ENCODE measurements at regions not wholly inside any gene's neighbourhood (a gene's known extent, or its start where the extent isn't known, plus 50 kb on each side); places are given as distances from the start of the nearest gene placed in this dataset.
"Not testable (repeated sequence)": the region's sequence is repeated elsewhere in the genome, so short reads cannot be mapped to it uniquely, and the experiment has no call there.

- Mint-ChIP-seq H3K27me3 (no peaks in the 10 kb centered on the region), H3K4me3 (no peak overlapping the region), H3K36me3 (ENCODE audit: low read depth) (no peaks in the 10 kb centered on the region), H3K27ac (no peak overlapping the region), H3K4me1 (no peaks in the 10 kb centered on the region), H3K9me3 (peaks cover 11% of the 10 kb centered on the region)
- no peak for TF ChIP-seq CTCF (IDR thresholded peaks at IDR 0.05)
- ATAC-seq (ENCODE audit: low read depth) (no peak), DNase-seq (no peak)
- intact Hi-C loops (cut with micrococcal nuclease) = no loop called here
- ChIA-PET CTCF (no interaction called here), POLR2A (no interaction called here)
Observed at GRCh38 chr6:82488403-82488802, 124.8 kb downstream of the TPBG start.

GRCh38 chr6:82492134-82492533 is 128.5 kb downstream of the TPBG start:
- POLR2A ChIA-PET = no interaction called here
- intact Hi-C loops (cut with micrococcal nuclease) = no loop called here
- no peaks in the 10 kb centered on the region for H3K27me3 Mint-ChIP-seq
- no peak overlapping the region for H3K4me3 Mint-ChIP-seq
- no peaks in the 10 kb centered on the region for H3K36me3 Mint-ChIP-seq (ENCODE audit: low read depth)
- TF ChIP-seq CTCF (IDR thresholded peaks at IDR 0.05) = no peak
- H3K27ac Mint-ChIP-seq = no peak overlapping the region
- no peak for DNase-seq
- no peak for ATAC-seq (ENCODE audit: low read depth)
- peaks cover 2% of the 10 kb centered on the region for H3K9me3 Mint-ChIP-seq
- H3K4me1 Mint-ChIP-seq = no peaks in the 10 kb centered on the region
- CTCF ChIA-PET = no interaction called here

- Mint-ChIP-seq H3K9me3 (peaks cover 2% of the 10 kb centered on the region), H3K27me3 (no peaks in the 10 kb centered on the region), H3K36me3 (ENCODE audit: low read depth) (no peaks in the 10 kb centered on the region), H3K4me3 (no peak overlapping the region), H3K4me1 (no peaks in the 10 kb centered on the region), H3K27ac (no peak overlapping the region)
- no peak for TF ChIP-seq CTCF (IDR thresholded peaks at IDR 0.05)
- ChIA-PET POLR2A (no interaction called here), CTCF (no interaction called here)
- intact Hi-C loops (cut with micrococcal nuclease) = no loop called here
- DNase-seq (no peak), ATAC-seq (ENCODE audit: low read depth) (no peak)
Observed at GRCh38 chr6:82493467-82493866, 129.8 kb downstream of the TPBG start.

- H3K4me3 Mint-ChIP-seq = no peak overlapping the region
- POLR2A ChIA-PET = no interaction called here
- no peak overlapping the region for H3K27ac Mint-ChIP-seq
- no peaks in the 10 kb centered on the region for H3K36me3 Mint-ChIP-seq (ENCODE audit: low read depth)
- H3K9me3 Mint-ChIP-seq = no peaks in the 10 kb centered on the region
- H3K4me1 Mint-ChIP-seq = no peaks in the 10 kb centered on the region
- ATAC-seq (ENCODE audit: low read depth) = no peak
- no peaks in the 10 kb centered on the region for H3K27me3 Mint-ChIP-seq
- no peak for TF ChIP-seq CTCF (IDR thresholded peaks at IDR 0.05)
- no peak for DNase-seq
- CTCF ChIA-PET = interaction anchor here (0.6 kb wide), 1 partner anchor 175 kb away, joined by 4 read pairs; no protein-coding TSS in a partner anchor
- intact Hi-C loops (cut with micrococcal nuclease) = no loop called here
Observed at GRCh38 chr6:82494367-82494766, 130.8 kb downstream of the TPBG start.

- H3K4me3 Mint-ChIP-seq; intact Hi-C loops (cut with micrococcal nuclease); H3K36me3 Mint-ChIP-seq (ENCODE audit: low read depth); H3K27me3 Mint-ChIP-seq; POLR2A ChIA-PET; H3K4me1 Mint-ChIP-seq; ATAC-seq (ENCODE audit: low read depth); DNase-seq; H3K9me3 Mint-ChIP-seq; CTCF ChIA-PET; H3K27ac Mint-ChIP-seq: not testable (repeated sequence)
Observed at GRCh38 chr6:82501901-82502300, 138.3 kb downstream of the TPBG start.

- ATAC-seq (ENCODE audit: low read depth) (no peak), DNase-seq (no peak)
- Mint-ChIP-seq H3K4me3 (no peak overlapping the region), H3K27me3 (no peaks in the 10 kb centered on the region), H3K4me1 (no peaks in the 10 kb centered on the region), H3K9me3 (no peaks in the 10 kb centered on the region), H3K27ac (no peak overlapping the region), H3K36me3 (ENCODE audit: low read depth) (no peaks in the 10 kb centered on the region)
- TF ChIP-seq CTCF (IDR thresholded peaks at IDR 0.05) = no peak
- intact Hi-C loops (cut with micrococcal nuclease) = no loop called here
- POLR2A ChIA-PET = no interaction called here
- CTCF ChIA-PET = no interaction called here
Observed at GRCh38 chr6:82506526-82506925, 142.9 kb downstream of the TPBG start.

Data from activated B cell treated with CpG ODN at 0.5 μM for 24 hours (primary cell).